ENCODE measurements at regions not wholly inside any gene's neighbourhood (a gene's known extent, or its start where the extent isn't known, plus 50 kb on each side); places are given as distances from the start of the nearest gene placed in this dataset.

- Histone ChIP-seq H2BK20ac (ENCODE audit: low read depth, low read length) (no peak overlapping the region), H3K4ac (ENCODE audit: low read depth, low read length) (no peak overlapping the region), H2BK15ac (ENCODE audit: low read depth, low read length) (no peak overlapping the region), H3K14ac (replicated peaks; ENCODE audit: low read depth, low read length) (no peak overlapping the region), H3K4me3 (ENCODE audit: insufficient read depth, low read depth, low read length) (no peak overlapping the region), H3K23ac (ENCODE audit: low read depth, low read length) (no peak overlapping the region), H3K9ac (ENCODE audit: low read depth, low read length) (no peak overlapping the region), H3K27ac (ENCODE audit: insufficient read depth, low read length) (no peak overlapping the region), H3K79me1 (ENCODE audit: low read depth in 1 of 2, low read length in 2 of 2) (no peaks in the 10 kb centered on the region), H3K36me3 (ENCODE audit: control insufficient read depth, insufficient read depth, low read length) (no peaks in the 10 kb centered on the region), H4K20me1 (ENCODE audit: insufficient read depth, low read length) (no peaks in the 10 kb centered on the region), H3K9me1 (ENCODE audit: insufficient read depth, low read length) (no peaks in the 10 kb centered on the region), H4K91ac (ENCODE audit: insufficient read depth, low read depth, low read length) (no peak overlapping the region), H2AFZ (replicated peaks; ENCODE audit: low read length, poor library complexity) (no peak overlapping the region), H3K27me3 (ENCODE audit: control insufficient read depth, insufficient read depth, low read length) (peaks cover 28% of the 10 kb centered on the region), H3K9me3 (ENCODE audit: control insufficient read depth, insufficient read depth, low read length) (peaks cover 6% of the 10 kb centered on the region; the same call in 1 of the 2 replicates), H4K8ac (ENCODE audit: low read depth in 2 of 2, low read length in 2 of 2) (no peak overlapping the region), H3K4me2 (ENCODE audit: low read depth, low read length) (no peak overlapping the region), H2AK5ac (ENCODE audit: low read depth, low read length) (no peak overlapping the region), H2BK5ac (ENCODE audit: low read depth, low read length, poor library complexity, severe bottlenecking) (no peak overlapping the region), H3K4me1 (ENCODE audit: control insufficient read depth, insufficient read depth, low read length) (no peaks in the 10 kb centered on the region), H2AK9ac (replicated peaks; ENCODE audit: low read depth, low read length, poor library complexity) (no peak overlapping the region), H4K5ac (ENCODE audit: low read depth, low read length) (no peak overlapping the region), H3K18ac (ENCODE audit: low read depth, low read length) (no peak overlapping the region), H3K56ac (ENCODE audit: extremely low read depth, insufficient read depth, low read length) (no peak overlapping the region), H2BK120ac (ENCODE audit: low read depth, low read length) (no peak overlapping the region)
- no peak for TF ChIP-seq RAD21 (IDR thresholded peaks at IDR 0.05; ENCODE audit: low read length)
- TF ChIP-seq RCOR1 (IDR thresholded peaks at IDR 0.05; ENCODE audit: insufficient replicate concordance, low read length): no peak
- TF ChIP-seq NFE2L2 (IDR thresholded peaks at IDR 0.05; ENCODE audit: low read depth, low read length): no peak
- dilution Hi-C loops (cut with HindIII; ENCODE audit: low sequenced_read_pairs, unreplicated experiment): no loop called here
- no CpG with 5 or more reads among the region's 6 CpGs for WGBS, 2 experiments (ENCODE audit: extremely low coverage in 2 of 2, insufficient read length in 1 of 2)
- CTCF ChIA-PET: no interaction called here
- POLR2A ChIA-PET (ENCODE audit: unreplicated experiment): no interaction called here
- ATAC-seq (ENCODE audit: low read depth) (no peak), DNase-seq (no peak)
- intact Hi-C loops (cut with micrococcal nuclease): loop anchor here (5.0 kb wide), 1 partner anchor 283 kb away; no protein-coding TSS in a partner anchor
- in situ Hi-C loops (cut with MboI; ENCODE audit: low sequenced_read_pairs): no loop called here
- no TSS peak for BruUV-seq (replicated peaks)
Observed at GRCh38 chr15:69524296-69524695, 71.7 kb downstream of the RPLP1 start.
